Body of pancreas (tissue), 4 donors: ENCODE measurements at regions not wholly inside any gene's neighbourhood (a gene's known extent, or its start where the extent isn't known, plus 50 kb on each side); places are given as distances from the start of the nearest gene placed in this dataset.

Experiments
- ATAC-seq: fragments of 150-250 bp; one replicate; pipeline ENCODE4 v1.9.1; 2016
- DNase-seq, 4 donors: peaks; one replicate each; pipeline ENCODE4 v3.0.0-alpha.2; 2019
- H3K27ac ChIP-seq, 4 donors: fragments of 200-600 bp; sonication (generic); 1 replicate in 3 of 4; 2 replicates in 1 of 4; pipeline versions ENCODE4 v1.5.1 to v1.6.1; 2016 to 2019; ENCODE audit warnings: mild to moderate bottlenecking in 1 of 4, mixed read lengths in 1 of 4, moderate library complexity in 1 of 4
- H3K27me3 ChIP-seq, 2 donors: fragments of 200-600 bp; sonication (generic); one replicate each; pipeline ENCODE4 v1.6.0; 2016; ENCODE audit warnings: mild to moderate bottlenecking in 1 of 2
- H3K36me3 ChIP-seq, 2 donors: fragments of 200-600 bp; sonication (generic); replicated peaks in 1 of 2; 2 replicates each; pipeline ENCODE4 v1.5.1; 2016; ENCODE audit warnings: low read depth in 2 of 2; ENCODE audit not compliant: insufficient read depth in 1 of 2
- H3K4me1 ChIP-seq: fragments of 200-600 bp; sonication (generic); one replicate; pipeline ENCODE4 v1.6.0; 2016
- H3K4me3 ChIP-seq, 2 donors: fragments of 200-600 bp; sonication (generic); 1 replicate in 1 of 2; 2 replicates in 1 of 2; pipeline ENCODE4 v1.5.1; 2016 to 2019
- H3K9me3 ChIP-seq, 3 donors: fragments of 200-600 bp; sonication (generic); 1 replicate in 2 of 3; 2 replicates in 1 of 3; pipeline ENCODE4 v1.5.1; 2016
- POLR2A ChIP-seq, 3 donors: fragments of 450-650 bp; IDR thresholded peaks; one replicate each; pipeline ENCODE4 v1.6.1; 2016; ENCODE audit warnings: antibody characterized with exemption in 3 of 3, mild to moderate bottlenecking in 2 of 3
- WGBS, 2 donors: methylation state at CpG; one replicate each; pipeline ENCODE4 v1.1.5; 2017; 5-methylcytosine and 5-hydroxymethylcytosine counted together
- intact Hi-C: fragments of 100-400 bp; cut with DNase I; formaldehyde crosslinking; loops from one replicate; pipeline ENCODE4 v1.15.1; 2023
- TF ChIP-seq, protein P1 (sequence below), 7 experiments: fragments of 450-650 bp in 4 of 7; fragments of 200-600 bp in 3 of 7; sonication (generic) in 3 of 7; IDR thresholded peaks; one replicate each; pipeline ENCODE4 v1.5.1; 2016 to 2019; ENCODE audit warnings: antibody characterized with exemption in 7 of 7

DNA sequence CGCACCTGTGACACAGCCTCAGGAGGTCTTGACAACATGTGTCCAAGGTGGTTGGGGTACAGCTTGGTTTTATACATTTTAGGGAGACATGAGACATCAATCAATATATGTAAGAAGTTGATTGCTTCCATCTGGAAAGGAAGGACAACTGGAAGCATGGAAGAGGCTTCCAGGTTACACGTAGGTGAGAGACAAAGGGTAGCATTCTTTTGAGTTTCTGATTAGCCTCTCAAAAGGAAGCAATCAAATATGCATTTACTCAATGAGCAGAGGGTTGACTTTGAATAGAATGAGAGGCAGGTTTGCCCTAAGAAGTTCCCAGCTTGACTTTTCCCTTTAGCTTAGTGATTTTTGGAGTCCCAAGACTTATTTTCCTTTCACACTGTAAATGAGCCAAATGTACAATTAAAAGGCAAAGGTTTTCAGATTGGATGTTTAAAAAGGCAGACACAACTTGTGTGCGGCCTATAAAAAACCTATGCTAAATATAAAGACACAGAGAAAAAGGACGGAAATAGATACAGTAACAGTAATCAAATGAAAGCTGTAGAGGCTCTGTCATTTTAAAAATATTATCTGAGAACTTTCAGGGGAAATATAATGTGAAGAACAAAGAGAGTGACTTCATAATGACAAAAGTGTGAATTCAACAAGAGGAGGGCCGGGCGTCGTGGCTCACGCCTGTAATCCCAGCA lies 65.7 kb upstream of the LANCL2 start:
- Histone ChIP-seq H3K27ac (no peak overlapping the region), H3K9me3 (no peaks in the 10 kb centered on the region), H3K36me3 (no peaks in the 10 kb centered on the region), H3K4me3 (no peak overlapping the region), H3K4me1 (no peaks in the 10 kb centered on the region), H3K27me3 (no peaks in the 10 kb centered on the region)
- TF ChIP-seq, protein P1, sequence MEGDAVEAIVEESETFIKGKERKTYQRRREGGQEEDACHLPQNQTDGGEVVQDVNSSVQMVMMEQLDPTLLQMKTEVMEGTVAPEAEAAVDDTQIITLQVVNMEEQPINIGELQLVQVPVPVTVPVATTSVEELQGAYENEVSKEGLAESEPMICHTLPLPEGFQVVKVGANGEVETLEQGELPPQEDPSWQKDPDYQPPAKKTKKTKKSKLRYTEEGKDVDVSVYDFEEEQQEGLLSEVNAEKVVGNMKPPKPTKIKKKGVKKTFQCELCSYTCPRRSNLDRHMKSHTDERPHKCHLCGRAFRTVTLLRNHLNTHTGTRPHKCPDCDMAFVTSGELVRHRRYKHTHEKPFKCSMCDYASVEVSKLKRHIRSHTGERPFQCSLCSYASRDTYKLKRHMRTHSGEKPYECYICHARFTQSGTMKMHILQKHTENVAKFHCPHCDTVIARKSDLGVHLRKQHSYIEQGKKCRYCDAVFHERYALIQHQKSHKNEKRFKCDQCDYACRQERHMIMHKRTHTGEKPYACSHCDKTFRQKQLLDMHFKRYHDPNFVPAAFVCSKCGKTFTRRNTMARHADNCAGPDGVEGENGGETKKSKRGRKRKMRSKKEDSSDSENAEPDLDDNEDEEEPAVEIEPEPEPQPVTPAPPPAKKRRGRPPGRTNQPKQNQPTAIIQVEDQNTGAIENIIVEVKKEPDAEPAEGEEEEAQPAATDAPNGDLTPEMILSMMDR (IDR thresholded peaks at IDR 0.05) = no peak
- no peak for TF ChIP-seq POLR2A (IDR thresholded peaks at IDR 0.05)
- ATAC-seq (no peak), DNase-seq (no peak)
- intact Hi-C loops = loop anchor here (10.0 kb wide), 1 partner anchor 55 kb away; no protein-coding TSS in a partner anchor
- WGBS, 2 donors = 69 to 75% methylated on average over 8 of the region's 8 CpGs

DNA sequence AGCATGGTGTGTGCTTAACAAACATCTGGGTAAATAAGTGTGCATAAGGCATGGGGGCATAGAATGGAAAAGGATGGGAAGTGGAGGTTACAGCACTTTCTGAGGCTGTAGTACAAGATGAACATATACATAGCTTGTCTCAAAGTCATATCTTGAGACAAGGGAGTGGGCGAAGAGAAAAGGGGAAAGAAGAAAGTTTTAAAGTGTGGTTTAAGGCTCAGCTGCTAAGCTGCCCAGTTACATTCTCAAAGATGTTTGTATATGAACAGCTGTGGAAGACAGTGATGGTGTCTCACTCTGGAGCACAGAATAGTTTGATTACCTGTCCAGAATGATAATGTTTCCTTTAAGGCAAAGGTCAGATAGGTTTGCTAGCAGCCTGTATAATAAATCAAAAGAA lies 61.9 kb upstream of the LANCL2 start:
- no peaks in the 10 kb centered on the region for H3K36me3 ChIP-seq
- H3K9me3 ChIP-seq = no peaks in the 10 kb centered on the region
- intact Hi-C loops = no loop called here
- no peaks in the 10 kb centered on the region for H3K27me3 ChIP-seq
- WGBS, 2 donors = 52 to 74% methylated on average over 1 of the region's 1 CpG
- H3K27ac ChIP-seq = no peak overlapping the region
- no peaks in the 10 kb centered on the region for H3K4me1 ChIP-seq
- ATAC-seq (no peak), DNase-seq (no peak)
- no peak for TF ChIP-seq POLR2A (IDR thresholded peaks at IDR 0.05)
- TF ChIP-seq, protein P1 (IDR thresholded peaks at IDR 0.05) = no peak
- no peak overlapping the region for H3K4me3 ChIP-seq

DNA sequence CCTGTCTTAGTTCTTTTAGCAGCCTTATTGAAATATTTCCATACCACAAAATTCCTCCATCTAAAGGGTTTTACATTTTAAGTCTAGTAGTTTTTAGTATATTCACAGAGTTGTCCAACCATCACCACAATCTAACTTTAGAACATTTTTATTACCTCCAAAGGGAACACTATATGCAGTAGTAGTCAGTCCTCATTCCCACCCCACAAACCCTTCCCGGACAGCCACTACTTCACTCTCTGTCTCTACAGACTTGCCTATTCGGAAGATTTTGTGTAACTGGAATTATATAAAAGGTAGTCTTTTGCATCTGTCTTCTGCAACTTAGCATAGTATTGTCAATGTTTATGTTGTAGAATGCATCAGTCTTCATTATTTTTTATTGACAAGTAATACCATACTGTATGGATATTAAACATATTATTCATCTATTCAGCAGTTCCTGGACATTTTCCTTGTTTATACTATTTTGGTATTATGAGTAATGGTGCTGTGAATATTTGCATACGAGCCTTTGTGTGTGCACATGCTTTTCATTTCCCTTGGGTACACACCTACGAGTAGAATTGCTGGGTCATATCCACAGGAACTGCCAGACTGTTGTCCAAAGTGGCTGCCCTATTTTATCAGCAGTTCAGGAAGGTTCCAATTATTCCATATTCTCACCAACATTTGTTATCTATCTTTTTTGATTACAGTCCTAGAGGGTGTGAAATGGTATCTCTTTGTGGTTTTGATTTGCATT lies 60.9 kb upstream of the LANCL2 start:
- WGBS, 2 donors = 47 to 61% methylated on average over 4 of the region's 4 CpGs
- no peak for TF ChIP-seq POLR2A (IDR thresholded peaks at IDR 0.05)
- TF ChIP-seq, protein P1 (IDR thresholded peaks at IDR 0.05) = no peak
- H3K4me3 ChIP-seq = no peak overlapping the region
- no peaks in the 10 kb centered on the region for H3K9me3 ChIP-seq
- H3K27ac ChIP-seq = no peak overlapping the region
- ATAC-seq (no peak), DNase-seq (no peak)
- intact Hi-C loops = no loop called here
- H3K36me3 ChIP-seq = no peaks in the 10 kb centered on the region
- no peaks in the 10 kb centered on the region for H3K27me3 ChIP-seq
- no peaks in the 10 kb centered on the region for H3K4me1 ChIP-seq

DNA sequence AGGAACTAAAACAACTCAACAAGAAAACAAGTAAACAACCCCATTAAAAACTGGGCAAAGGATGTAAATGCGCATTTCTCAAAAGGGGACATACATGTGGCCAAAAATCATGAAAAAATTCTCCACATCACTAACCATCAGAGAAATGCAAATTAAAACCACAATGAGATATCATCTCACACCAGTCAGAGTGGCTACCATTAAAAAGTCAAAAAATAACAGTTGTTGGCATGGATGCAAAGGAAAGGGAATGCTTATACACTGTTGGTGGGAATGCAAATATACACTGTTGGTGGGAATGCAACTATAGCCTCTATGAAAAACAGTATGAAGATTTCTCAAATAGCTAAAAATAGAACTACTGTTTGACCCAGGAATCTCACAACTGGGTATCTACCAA lies 60.0 kb upstream of the LANCL2 start:
- Histone ChIP-seq H3K4me3 (no peak overlapping the region), H3K36me3 (no peaks in the 10 kb centered on the region), H3K27me3 (no peaks in the 10 kb centered on the region), H3K27ac (no peak overlapping the region), H3K9me3 (no peaks in the 10 kb centered on the region), H3K4me1 (no peaks in the 10 kb centered on the region)
- ATAC-seq (no peak), DNase-seq (no peak)
- no peak for TF ChIP-seq POLR2A (IDR thresholded peaks at IDR 0.05)
- TF ChIP-seq, protein P1 (IDR thresholded peaks at IDR 0.05) = no peak
- intact Hi-C loops = no loop called here
- WGBS, 2 donors = 82 to 85% methylated on average over 1 of the region's 1 CpG
